Breast epithelium (tissue), 3 donors: ENCODE measurements at regions not wholly inside any gene's neighbourhood (a gene's known extent, or its start where the extent isn't known, plus 50 kb on each side); places are given as distances from the start of the nearest gene placed in this dataset.

Experiments
- CTCF ChIP-seq, 3 donors: fragments of 450-650 bp; IDR thresholded peaks; one replicate each; pipeline ENCODE4 v1.5.1; 2016 to 2017; ENCODE audit warnings: antibody characterized with exemption in 3 of 3, mild to moderate bottlenecking in 3 of 3, moderate library complexity in 3 of 3
- POLR2A ChIP-seq: fragments of 450-650 bp; IDR thresholded peaks from one replicate; pipeline ENCODE4 v1.6.1; 2016; ENCODE audit warnings: antibody characterized with exemption, mild to moderate bottlenecking, moderate library complexity
- POLR2AphosphoS5 ChIP-seq, 3 donors: sonication (generic); formaldehyde crosslinking; IDR thresholded peaks; one replicate each; pipeline ENCODE4 v1.6.1; 2017; ENCODE audit warnings: antibody characterized with exemption in 3 of 3

GRCh38 chr5:116982035-116982434 lies 407.4 kb upstream of the SEMA6A start:
- TF ChIP-seq POLR2AphosphoS5 (IDR thresholded peaks at IDR 0.05) (no peak), POLR2A (no peak), CTCF (IDR thresholded peaks at IDR 0.05) (no peak)
